NOMO-1 treated with DMSO at 0.1 percent for 48 hours (cell line): ENCODE measurements at regions not wholly inside any gene's neighbourhood (a gene's known extent, or its start where the extent isn't known, plus 50 kb on each side); places are given as distances from the start of the nearest gene placed in this dataset.
A peak's percentile ranks its signal among the peaks of the same experiment; 100 is the strongest.

Experiments used
- DNase-seq: peaks from one replicate; lab custom pipeline; 2025; ENCODE audit not compliant: unreplicated experiment; lab: John Stamatoyannopoulos, UW

DNA sequence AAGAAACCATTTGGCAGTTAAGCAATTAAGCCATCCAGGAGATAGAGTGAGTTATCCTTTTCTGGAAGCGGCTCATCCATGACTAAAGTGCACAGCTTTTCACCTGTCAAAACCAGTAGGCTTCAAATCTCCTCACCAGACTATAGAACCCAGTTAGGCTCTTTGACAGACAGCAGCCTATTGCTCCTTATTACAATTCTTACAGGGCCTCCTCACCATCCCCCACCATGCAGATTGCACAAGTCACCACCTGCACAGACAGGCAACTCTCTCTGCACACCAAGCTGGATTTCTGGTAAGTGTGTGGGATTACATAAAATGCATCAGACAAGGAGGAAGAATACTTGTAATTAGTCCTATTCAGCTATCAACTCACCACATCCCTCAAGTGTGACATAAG is 301.6 kb downstream of the SNX13 start:
- DNase-seq: peak; percentile 75

GRCh38 chr7:17640730-17641377 is 299.4 kb downstream of the SNX13 start:
- peak; percentile 22 for DNase-seq

GRCh38 chr7:17645500-17645899 is 294.8 kb downstream of the SNX13 start:
- no peak for DNase-seq

DNA sequence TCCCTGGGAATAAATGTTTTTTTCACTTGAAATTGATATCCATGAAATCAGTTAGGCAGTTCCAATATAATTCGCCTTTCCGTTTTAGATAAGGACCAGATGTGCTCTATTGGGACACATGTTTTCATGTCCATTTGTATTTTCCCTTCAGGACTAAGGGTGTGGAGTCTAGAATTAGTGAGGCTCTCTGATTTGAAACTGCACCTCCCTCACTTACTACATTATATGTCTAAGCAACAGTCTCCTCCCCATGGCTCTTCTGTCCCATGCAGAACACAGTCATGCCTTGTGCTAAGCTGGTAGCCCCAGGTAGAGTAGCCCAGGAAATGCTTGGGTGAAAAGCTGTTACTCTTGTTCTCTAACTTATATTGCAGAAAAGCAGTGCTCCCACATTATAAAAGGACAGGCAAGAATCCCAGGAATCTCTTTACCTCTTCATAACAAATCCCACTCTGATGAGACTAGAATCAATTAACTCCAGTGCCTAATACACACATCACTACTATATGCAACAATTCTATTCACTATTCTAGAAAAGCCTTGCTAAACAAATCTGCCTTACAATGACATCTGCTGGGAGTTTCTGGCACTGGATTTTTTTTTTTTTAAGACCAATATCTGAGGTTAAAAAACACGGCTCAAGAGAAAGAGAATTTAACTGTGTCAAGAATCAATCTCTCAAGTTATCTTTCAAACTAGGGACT is 293.9 kb downstream of the SNX13 start:
- peak; percentile 11 for DNase-seq

DNA sequence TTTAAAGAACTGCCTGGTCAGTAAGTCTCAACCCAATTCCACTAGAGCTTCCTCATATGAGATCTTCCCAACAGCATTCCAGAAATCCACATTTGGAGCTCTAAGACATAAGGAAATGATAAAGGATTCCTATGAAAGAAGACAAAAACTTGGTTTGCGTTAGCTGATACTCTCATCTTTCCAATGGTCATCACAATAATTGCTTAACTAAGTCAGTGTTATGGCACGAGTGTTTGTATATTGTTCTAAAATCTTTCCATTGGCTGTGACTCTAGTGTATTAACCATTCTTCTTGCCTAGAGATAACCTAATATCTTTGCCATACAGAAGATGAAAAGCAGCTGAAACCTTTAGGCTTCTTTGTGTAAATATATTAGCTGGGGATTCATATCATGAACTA is 289.0 kb downstream of the SNX13 start:
- DNase-seq: no peak

GRCh38 chr7:17651863-17652385 is 288.4 kb downstream of the SNX13 start:
- no peak for DNase-seq

DNA sequence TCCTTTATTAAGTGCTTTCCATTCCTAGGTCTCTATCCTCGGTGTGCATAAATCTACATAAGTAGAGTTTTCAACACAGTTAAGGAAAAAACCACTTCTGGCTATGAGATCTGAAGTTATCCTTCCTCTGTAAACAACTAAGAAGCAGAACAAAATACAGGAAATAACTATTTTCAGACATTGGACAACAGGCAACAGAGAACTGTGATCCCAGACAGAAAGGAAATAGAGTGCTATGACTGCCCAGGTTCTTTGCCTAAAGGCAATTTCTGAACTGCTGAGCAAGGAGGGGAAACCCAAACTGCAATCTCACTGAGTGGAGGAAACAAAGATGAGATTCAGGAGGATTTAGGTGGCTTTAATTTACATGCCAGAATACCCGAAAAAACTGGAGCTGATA is 285.4 kb downstream of the SNX13 start:
- no peak for DNase-seq

- no peak for DNase-seq
Measured at GRCh38 chr7:17659126-17659525, 281.2 kb downstream of the SNX13 start.

DNA sequence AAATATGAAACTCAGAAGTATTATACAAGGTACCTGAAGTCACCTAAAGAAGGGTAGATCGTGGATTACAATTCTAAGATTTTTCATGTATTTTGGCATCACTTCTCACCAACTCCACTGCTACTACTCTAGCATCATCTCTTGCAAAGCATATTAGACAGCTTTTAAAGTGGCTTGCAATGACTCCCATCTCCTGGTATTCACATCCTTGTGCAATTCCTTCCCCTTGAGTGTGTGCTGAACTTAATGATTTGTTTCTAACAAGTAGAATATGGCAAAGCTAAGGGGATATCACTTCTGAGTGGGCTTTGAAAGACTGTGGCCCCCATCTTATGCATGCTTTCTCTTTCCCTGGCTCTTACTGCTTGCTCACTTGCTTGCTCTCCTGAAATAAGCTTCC is 280.2 kb downstream of the SNX13 start:
- DNase-seq: no peak

- DNase-seq: no peak
Measured at GRCh38 chr7:17661982-17662585, 278.2 kb downstream of the SNX13 start.

DNA sequence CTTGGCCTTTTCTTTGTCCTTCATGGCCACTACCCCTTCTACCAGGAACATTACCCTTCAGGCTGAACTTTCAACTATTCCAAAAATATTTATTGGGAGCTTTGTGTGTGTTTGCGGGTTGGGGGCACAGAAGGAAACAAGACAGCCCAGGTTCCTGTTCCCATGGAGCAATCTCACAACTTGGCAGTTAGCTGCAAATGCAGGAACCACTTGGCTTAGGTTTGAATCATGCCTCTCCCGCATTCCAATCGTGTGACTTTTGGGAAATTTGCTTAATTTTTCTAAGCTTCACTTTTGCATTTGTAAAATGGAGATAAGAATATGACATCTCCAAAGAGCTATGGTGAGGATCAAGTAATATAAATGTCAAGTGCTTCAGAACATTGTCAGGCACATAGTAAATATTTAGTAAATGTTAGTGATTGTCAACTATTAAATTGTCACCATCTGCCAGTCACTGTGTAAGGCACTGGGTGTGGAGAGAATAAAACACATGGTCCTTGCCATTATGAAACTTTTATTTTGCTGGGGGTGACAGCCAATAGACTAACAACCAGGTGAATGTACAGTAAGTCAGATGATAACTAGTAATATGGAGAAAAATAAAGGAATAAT is 277.1 kb downstream of the SNX13 start:
- DNase-seq: no peak

GRCh38 chr7:17665029-17665428 is 275.3 kb downstream of the SNX13 start:
- no peak for DNase-seq

GRCh38 chr7:17668122-17668521 is 272.2 kb downstream of the SNX13 start:
- DNase-seq: peak; percentile 42

GRCh38 chr7:17669204-17669603 is 271.1 kb downstream of the SNX13 start:
- no peak for DNase-seq

DNA sequence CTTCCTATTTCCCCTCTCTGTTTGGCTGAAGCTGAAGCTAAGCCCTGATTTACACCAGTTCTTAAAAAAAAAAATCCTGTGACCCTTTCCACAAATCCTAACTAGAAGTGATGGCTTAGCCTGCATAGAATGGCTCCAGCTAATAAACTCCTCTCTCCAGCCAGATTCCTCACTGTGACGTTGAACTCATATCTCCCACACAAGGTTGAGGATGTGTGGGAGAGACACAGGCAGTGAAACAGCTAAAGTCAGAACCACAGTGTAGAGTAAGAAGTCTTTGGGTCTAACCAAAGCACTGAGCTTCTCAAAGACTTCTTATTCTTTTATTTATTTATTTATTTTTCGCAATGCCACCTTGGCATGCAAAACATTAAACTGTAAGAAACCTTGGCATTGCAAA is 268.3 kb downstream of the SNX13 start:
- no peak for DNase-seq

GRCh38 chr7:17672783-17673182 is 267.5 kb downstream of the SNX13 start:
- DNase-seq: no peak

- DNase-seq: no peak
Measured at GRCh38 chr7:17674166-17674942, 265.9 kb downstream of the SNX13 start.

DNA sequence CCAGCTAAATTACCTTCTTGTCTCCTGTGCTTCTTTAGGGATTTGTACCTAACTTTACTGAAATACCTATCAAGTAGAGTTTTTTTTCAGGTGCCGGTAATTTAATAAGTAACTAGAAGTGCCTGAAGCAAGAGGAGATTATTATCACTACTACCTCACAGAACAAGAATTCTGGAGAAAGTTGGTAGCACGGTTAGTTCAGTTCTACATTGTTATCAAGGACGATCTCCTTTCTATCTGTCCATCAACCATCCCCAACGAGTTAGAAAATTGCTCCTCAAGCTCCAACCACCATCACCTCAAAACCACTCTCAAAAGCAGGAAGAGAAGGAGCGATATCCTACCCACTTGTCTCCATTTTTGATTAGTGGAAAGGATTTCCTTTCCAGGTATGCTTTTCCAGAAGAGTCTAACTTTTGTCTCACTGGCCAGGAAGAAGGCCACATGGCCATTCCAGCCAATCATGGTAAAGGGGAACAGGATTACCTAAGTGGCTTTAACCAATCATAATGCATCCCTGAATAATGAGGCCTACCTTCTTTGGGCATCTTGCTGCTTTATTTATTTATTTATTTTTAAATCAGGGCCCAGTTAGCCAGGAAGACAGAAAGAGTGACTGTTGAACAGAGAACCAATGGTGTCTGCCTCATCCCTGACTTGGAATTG is 265.2 kb downstream of the SNX13 start:
- DNase-seq: no peak

- no peak for DNase-seq
Measured at GRCh38 chr7:17677408-17677807, 262.9 kb downstream of the SNX13 start.

DNA sequence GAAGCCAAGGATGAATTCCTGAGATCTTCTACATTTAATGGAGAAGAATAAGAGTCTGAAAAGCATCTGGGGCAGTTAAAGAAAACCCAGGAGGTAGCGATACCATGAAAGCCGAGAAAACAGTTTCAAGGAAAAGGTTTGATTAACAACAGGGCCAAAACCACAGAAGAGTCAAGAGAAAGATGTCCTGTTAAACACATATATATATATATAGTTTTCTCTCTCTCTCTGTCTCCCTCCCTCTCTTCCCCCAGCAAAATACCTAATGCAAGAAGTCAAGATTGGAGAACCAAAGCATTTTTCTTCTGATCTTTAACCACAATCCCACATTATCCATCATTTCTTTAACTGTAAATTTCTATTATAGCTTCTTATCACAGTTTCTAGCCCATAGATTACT is 261.4 kb downstream of the SNX13 start:
- DNase-seq: no peak

DNA sequence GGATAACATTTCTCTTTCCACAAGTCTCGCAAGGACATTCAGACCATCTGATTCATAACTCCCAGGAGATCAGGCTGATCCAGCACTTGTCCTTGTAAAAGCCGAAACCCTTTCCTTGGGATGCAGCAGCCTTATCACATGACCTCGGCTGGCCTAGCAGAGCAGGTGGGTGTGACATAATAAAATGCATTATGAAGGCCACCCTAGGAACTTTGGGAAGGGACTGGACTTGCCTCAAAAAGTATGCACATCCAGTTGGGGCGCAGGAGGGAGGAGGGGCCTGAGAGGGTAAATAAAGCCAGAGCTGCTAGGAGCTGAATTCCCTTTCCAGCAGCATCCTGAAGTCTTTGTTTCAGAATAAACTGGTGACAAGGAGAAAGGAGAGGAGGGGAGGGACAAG is 260.8 kb downstream of the SNX13 start:
- no peak for DNase-seq
